HEK293 (cell line): ENCODE measurements at regions not wholly inside any gene's neighbourhood (a gene's known extent, or its start where the extent isn't known, plus 50 kb on each side); places are given as distances from the start of the nearest gene placed in this dataset.

Experiments
- RBAK ChIP-seq: fragments of 450-650 bp; formaldehyde crosslinking; IDR thresholded peaks from 2 replicates; pipeline ENCODE4 v1.5.1; 2016; ENCODE audit warnings: missing biosample characterization, missing genetic modification characterization
- ZNF423 ChIP-seq: fragments of 450-650 bp; formaldehyde crosslinking; IDR thresholded peaks from 2 replicates; pipeline ENCODE4 v1.5.1; 2016; ENCODE audit warnings: missing biosample characterization, missing genetic modification characterization
- ZNF529 ChIP-seq: fragments of 450-650 bp; formaldehyde crosslinking; IDR thresholded peaks from 2 replicates; pipeline ENCODE4 v1.5.1; 2017; ENCODE audit warnings: missing genetic modification characterization, missing biosample characterization; ENCODE audit not compliant: insufficient replicate concordance
- ZNF658 ChIP-seq: fragments of 450-650 bp; formaldehyde crosslinking; IDR thresholded peaks from 2 replicates; pipeline ENCODE4; 2016; ENCODE audit warnings: missing biosample characterization, missing genetic modification characterization
- ZNF792 ChIP-seq: fragments of 450-650 bp; formaldehyde crosslinking; IDR thresholded peaks from 2 replicates; pipeline ENCODE4 v1.5.1; 2016; ENCODE audit warnings: missing biosample characterization, missing genetic modification characterization
- TF ChIP-seq, protein P1 (sequence below): fragments of 450-650 bp; formaldehyde crosslinking; IDR thresholded peaks from 2 replicates; pipeline ENCODE4 v1.5.1; 2016; ENCODE audit warnings: missing biosample characterization, missing genetic modification characterization
- TF ChIP-seq, protein P2 (sequence below): fragments of 450-650 bp; formaldehyde crosslinking; IDR thresholded peaks from 2 replicates; pipeline ENCODE4 v1.5.1; 2016; ENCODE audit warnings: missing biosample characterization, missing genetic modification characterization, low read depth

DNA sequence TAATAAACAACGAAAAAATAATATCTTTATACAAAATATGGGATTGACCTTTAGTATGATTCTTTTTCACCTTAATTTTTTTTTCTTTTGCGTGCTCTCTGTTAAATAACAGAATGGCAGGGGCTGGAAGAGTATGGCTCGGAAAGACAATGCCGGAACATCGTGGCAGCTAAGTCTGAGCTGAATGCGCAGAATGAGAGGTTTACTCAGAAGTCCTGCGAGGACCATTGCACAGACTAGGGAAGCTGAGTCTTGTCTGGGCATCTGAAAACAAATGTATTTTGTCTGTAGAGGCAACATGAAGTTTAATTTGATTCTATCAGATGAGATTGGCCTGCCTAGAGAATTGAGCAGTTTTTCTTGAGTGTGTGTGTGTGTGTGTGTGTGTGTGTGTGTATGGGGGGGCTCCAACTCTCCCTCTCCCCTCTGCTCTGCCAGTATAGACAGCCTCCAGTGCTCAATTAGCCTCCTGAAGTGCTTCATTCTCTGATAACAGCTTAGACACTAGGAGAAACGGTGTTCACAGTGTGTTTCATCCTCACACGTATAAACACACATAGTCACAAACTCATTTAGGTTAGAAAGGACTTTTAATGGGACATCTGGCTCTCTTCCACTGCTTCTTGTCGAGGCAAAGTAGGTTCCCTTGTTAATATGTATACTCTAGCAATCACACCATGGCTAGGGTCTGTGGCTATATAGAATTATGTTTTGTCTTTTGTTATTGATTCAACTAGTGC lies 244.3 kb upstream of the SORL1-AS1 start:
- TF ChIP-seq, protein P1, sequence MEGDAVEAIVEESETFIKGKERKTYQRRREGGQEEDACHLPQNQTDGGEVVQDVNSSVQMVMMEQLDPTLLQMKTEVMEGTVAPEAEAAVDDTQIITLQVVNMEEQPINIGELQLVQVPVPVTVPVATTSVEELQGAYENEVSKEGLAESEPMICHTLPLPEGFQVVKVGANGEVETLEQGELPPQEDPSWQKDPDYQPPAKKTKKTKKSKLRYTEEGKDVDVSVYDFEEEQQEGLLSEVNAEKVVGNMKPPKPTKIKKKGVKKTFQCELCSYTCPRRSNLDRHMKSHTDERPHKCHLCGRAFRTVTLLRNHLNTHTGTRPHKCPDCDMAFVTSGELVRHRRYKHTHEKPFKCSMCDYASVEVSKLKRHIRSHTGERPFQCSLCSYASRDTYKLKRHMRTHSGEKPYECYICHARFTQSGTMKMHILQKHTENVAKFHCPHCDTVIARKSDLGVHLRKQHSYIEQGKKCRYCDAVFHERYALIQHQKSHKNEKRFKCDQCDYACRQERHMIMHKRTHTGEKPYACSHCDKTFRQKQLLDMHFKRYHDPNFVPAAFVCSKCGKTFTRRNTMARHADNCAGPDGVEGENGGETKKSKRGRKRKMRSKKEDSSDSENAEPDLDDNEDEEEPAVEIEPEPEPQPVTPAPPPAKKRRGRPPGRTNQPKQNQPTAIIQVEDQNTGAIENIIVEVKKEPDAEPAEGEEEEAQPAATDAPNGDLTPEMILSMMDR (tag by site-specific recombination), result no peak
- no peak for TF ChIP-seq RBAK
- TF ChIP-seq, protein P2, sequence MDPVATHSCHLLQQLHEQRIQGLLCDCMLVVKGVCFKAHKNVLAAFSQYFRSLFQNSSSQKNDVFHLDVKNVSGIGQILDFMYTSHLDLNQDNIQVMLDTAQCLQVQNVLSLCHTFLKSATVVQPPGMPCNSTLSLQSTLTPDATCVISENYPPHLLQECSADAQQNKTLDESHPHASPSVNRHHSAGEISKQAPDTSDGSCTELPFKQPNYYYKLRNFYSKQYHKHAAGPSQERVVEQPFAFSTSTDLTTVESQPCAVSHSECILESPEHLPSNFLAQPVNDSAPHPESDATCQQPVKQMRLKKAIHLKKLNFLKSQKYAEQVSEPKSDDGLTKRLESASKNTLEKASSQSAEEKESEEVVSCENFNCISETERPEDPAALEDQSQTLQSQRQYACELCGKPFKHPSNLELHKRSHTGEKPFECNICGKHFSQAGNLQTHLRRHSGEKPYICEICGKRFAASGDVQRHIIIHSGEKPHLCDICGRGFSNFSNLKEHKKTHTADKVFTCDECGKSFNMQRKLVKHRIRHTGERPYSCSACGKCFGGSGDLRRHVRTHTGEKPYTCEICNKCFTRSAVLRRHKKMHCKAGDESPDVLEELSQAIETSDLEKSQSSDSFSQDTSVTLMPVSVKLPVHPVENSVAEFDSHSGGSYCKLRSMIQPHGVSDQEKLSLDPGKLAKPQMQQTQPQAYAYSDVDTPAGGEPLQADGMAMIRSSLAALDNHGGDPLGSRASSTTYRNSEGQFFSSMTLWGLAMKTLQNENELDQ (tag by site-specific recombination), result no peak
- TF ChIP-seq ZNF792, result no peak
- TF ChIP-seq ZNF423 (tag by site-specific recombination), result no peak
- TF ChIP-seq ZNF529, result no peak
- TF ChIP-seq ZNF658 (tag by site-specific recombination), result no peak
